Loucy (cell line): ENCODE measurements at regions not wholly inside any gene's neighbourhood (a gene's known extent, or its start where the extent isn't known, plus 50 kb on each side); places are given as distances from the start of the nearest gene placed in this dataset.

Source experiments
- H2AFZ ChIP-seq: fragments of 200-600 bp; sonication (generic); 2 replicates; pipeline ENCODE4 v1.6.0; 2016; ENCODE audit warnings: antibody characterized with exemption, mild to moderate bottlenecking, low read length, moderate library complexity
- H3F3A ChIP-seq: fragments of 200-600 bp; 2 replicates; pipeline ENCODE4 v1.6.0; 2016; ENCODE audit warnings: antibody characterized with exemption, low read depth, mild to moderate bottlenecking
- H3K27me3 ChIP-seq: fragments of 200-600 bp; sonication (generic); 2 replicates; pipeline ENCODE4 v1.6.1; 2014; ENCODE audit warnings: low read length, mild to moderate bottlenecking; ENCODE audit not compliant: insufficient read depth, poor library complexity, severe bottlenecking
- H3K36me3 ChIP-seq: fragments of 200-600 bp; sonication (generic); 2 replicates; pipeline ENCODE4 v1.6.1; 2016; ENCODE audit warnings: low read length; ENCODE audit not compliant: insufficient read depth
- H3K4me1 ChIP-seq: fragments of 200-600 bp; sonication (generic); 2 replicates; pipeline ENCODE4 v1.5.1; 2014; ENCODE audit warnings: low read length, mild to moderate bottlenecking; ENCODE audit not compliant: insufficient read depth, poor library complexity, severe bottlenecking
- H3K4me2 ChIP-seq: fragments of 200-600 bp; sonication (generic); 2 replicates; pipeline ENCODE4 v1.6.0; 2014; ENCODE audit warnings: antibody characterized with exemption, low read length, low read depth, mild to moderate bottlenecking; ENCODE audit not compliant: poor library complexity, severe bottlenecking
- H3K4me3 ChIP-seq: fragments of 200-600 bp; sonication (generic); 2 replicates; pipeline ENCODE4 v1.5.1; 2014; ENCODE audit warnings: low read length, mild to moderate bottlenecking, mixed read lengths; ENCODE audit not compliant: poor library complexity, severe bottlenecking
- H3K79me2 ChIP-seq: fragments of 200-600 bp; sonication (generic); 2 replicates; pipeline ENCODE4 v1.6.1; 2014; ENCODE audit warnings: low read length; ENCODE audit not compliant: insufficient read depth
- H3K9ac ChIP-seq: fragments of 200-600 bp; sonication (generic); 2 replicates; pipeline ENCODE4 v1.6.0; 2014; ENCODE audit warnings: mild to moderate bottlenecking, low read depth, low read length, moderate library complexity; ENCODE audit not compliant: poor library complexity, severe bottlenecking
- H3K9me2 ChIP-seq: fragments of 200-600 bp; sonication (generic); replicated peaks from 2 replicates; pipeline ENCODE4 v1.6.1; 2016; ENCODE audit warnings: low read depth, low read length, mixed read lengths
- H3K9me3 ChIP-seq: fragments of 200-600 bp; sonication (generic); 2 replicates; pipeline ENCODE4 v1.6.1; 2014; ENCODE audit warnings: mild to moderate bottlenecking, antibody characterized with exemption, low read length, low read depth; ENCODE audit not compliant: insufficient read depth
- H4K20me1 ChIP-seq: fragments of 200-600 bp; sonication (generic); 2 replicates; pipeline ENCODE4 v1.6.0; 2014; ENCODE audit warnings: antibody characterized with exemption, low read length, mild to moderate bottlenecking; ENCODE audit not compliant: insufficient read depth, poor library complexity, severe bottlenecking
- CTCF ChIP-seq: fragments of 200-600 bp; sonication (generic); conservative IDR thresholded peaks from 2 replicates; pipeline ENCODE4 v1.5.1; 2014; ENCODE audit warnings: mild to moderate bottlenecking, antibody characterized with exemption, low read length
- EZH2phosphoT487 ChIP-seq: fragments of 200-600 bp; IDR thresholded peaks from 2 replicates; pipeline ENCODE4 v1.6.1; 2018; ENCODE audit warnings: antibody characterized with exemption, mild to moderate bottlenecking, moderate library complexity, borderline replicate concordance

GRCh38 chr5:166750376-166750775 lies 1541.1 kb upstream of the WWC1 start:
- Histone ChIP-seq H3K4me2 (no peak overlapping the region), H3K9me2 (no peaks in the 10 kb centered on the region), H3F3A (no peaks in the 10 kb centered on the region), H3K4me3 (no peak overlapping the region), H3K4me1 (no peaks in the 10 kb centered on the region), H3K9ac (no peak overlapping the region), H3K79me2 (no peaks in the 10 kb centered on the region), H2AFZ (no peak overlapping the region), H3K27me3 (no peaks in the 10 kb centered on the region), H4K20me1 (no peaks in the 10 kb centered on the region), H3K9me3 (no peaks in the 10 kb centered on the region), H3K36me3 (no peaks in the 10 kb centered on the region)
- no peak for TF ChIP-seq EZH2phosphoT487
- no peak for TF ChIP-seq CTCF

GRCh38 chr5:166758151-166758550 lies 1533.3 kb upstream of the WWC1 start:
- no peaks in the 10 kb centered on the region for H3K36me3 ChIP-seq
- no peak overlapping the region for H3K4me2 ChIP-seq
- no peaks in the 10 kb centered on the region for H3K4me1 ChIP-seq
- no peaks in the 10 kb centered on the region for H3K9me2 ChIP-seq
- no peak overlapping the region for H3K4me3 ChIP-seq
- H3K9ac ChIP-seq, result no peak overlapping the region
- no peak for TF ChIP-seq EZH2phosphoT487
- no peak for TF ChIP-seq CTCF
- H3F3A ChIP-seq, result no peaks in the 10 kb centered on the region
- H2AFZ ChIP-seq, result no peak overlapping the region
- no peaks in the 10 kb centered on the region for H3K9me3 ChIP-seq
- no peaks in the 10 kb centered on the region for H3K79me2 ChIP-seq
- no peaks in the 10 kb centered on the region for H4K20me1 ChIP-seq
- no peaks in the 10 kb centered on the region for H3K27me3 ChIP-seq

DNA sequence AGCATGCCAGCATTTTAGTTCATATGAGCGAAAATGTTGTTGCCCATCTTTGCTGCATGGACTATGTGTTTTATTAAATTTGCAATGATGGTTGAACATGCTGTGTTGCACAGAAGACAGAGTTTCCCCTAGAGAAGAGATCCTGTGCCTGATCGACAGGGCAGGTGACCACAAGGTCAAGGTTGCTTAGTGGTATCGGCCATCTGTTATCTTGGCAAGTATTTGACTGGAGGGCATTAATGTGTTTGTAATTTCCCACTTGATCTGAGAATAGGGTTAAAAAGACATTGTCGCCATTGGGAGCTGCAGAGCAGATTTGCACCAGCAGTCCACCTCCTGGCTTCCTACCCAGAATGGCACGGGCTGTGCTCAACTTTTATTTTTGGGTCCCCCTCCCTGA lies 1523.6 kb upstream of the WWC1 start:
- Histone ChIP-seq H3K4me2 (no peak overlapping the region), H3K9me2 (no peaks in the 10 kb centered on the region), H3K79me2 (no peaks in the 10 kb centered on the region), H3K9me3 (no peaks in the 10 kb centered on the region), H2AFZ (no peak overlapping the region), H3K9ac (no peak overlapping the region), H3K36me3 (no peaks in the 10 kb centered on the region), H3K27me3 (no peaks in the 10 kb centered on the region), H3F3A (no peaks in the 10 kb centered on the region), H3K4me3 (no peak overlapping the region), H4K20me1 (no peaks in the 10 kb centered on the region), H3K4me1 (no peaks in the 10 kb centered on the region)
- TF ChIP-seq EZH2phosphoT487 (no peak), CTCF (no peak)
